Peyer's patch (tissue), 4 donors: ENCODE measurements at regions not wholly inside any gene's neighbourhood (a gene's known extent, or its start where the extent isn't known, plus 50 kb on each side); places are given as distances from the start of the nearest gene placed in this dataset.

Source experiments
- POLR2A ChIP-seq, 2 donors: fragments of 450-650 bp; IDR thresholded peaks; one replicate each; pipeline ENCODE4 v1.5.1; 2017; ENCODE audit warnings: antibody characterized with exemption in 2 of 2, mild to moderate bottlenecking in 2 of 2, moderate library complexity in 2 of 2
- TF ChIP-seq, protein P1 (sequence below), 6 experiments: fragments of 450-650 bp in 4 of 6; fragments of 200-600 bp in 2 of 6; sonication (generic) in 1 of 6; IDR thresholded peaks; one replicate each; pipeline ENCODE4 v1.5.1; 2017 to 2019; ENCODE audit warnings: antibody characterized with exemption in 6 of 6, mild to moderate bottlenecking in 3 of 6, moderate library complexity in 1 of 6

DNA sequence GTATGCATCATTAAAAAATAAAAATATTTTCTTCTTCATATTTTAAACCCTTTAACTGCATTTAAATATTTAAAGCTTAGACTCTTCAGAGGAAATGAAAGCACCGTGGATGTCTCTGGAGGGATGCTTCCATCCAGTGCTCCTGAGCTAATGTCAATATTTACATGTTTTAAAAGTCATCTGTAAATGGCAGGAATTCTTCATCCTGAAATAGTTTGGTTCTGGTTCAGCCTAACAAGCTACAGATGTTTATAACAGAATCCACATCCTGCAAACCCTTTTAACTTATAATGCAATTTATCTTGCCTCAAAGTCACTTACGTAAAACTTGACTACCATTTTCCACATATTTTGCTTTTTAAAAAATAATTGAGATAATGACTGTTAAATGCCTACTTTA is 1207.3 kb downstream of the SLC16A7 start:
- TF ChIP-seq, protein P1, sequence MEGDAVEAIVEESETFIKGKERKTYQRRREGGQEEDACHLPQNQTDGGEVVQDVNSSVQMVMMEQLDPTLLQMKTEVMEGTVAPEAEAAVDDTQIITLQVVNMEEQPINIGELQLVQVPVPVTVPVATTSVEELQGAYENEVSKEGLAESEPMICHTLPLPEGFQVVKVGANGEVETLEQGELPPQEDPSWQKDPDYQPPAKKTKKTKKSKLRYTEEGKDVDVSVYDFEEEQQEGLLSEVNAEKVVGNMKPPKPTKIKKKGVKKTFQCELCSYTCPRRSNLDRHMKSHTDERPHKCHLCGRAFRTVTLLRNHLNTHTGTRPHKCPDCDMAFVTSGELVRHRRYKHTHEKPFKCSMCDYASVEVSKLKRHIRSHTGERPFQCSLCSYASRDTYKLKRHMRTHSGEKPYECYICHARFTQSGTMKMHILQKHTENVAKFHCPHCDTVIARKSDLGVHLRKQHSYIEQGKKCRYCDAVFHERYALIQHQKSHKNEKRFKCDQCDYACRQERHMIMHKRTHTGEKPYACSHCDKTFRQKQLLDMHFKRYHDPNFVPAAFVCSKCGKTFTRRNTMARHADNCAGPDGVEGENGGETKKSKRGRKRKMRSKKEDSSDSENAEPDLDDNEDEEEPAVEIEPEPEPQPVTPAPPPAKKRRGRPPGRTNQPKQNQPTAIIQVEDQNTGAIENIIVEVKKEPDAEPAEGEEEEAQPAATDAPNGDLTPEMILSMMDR (IDR thresholded peaks at IDR 0.05), result no peak
- TF ChIP-seq POLR2A (IDR thresholded peaks at IDR 0.05), result no peak
